Heart right ventricle (tissue), 16 donors: ENCODE measurements at regions not wholly inside any gene's neighbourhood (a gene's known extent, or its start where the extent isn't known, plus 50 kb on each side); places are given as distances from the start of the nearest gene placed in this dataset.

Source experiments
- ATAC-seq, 8 donors: fragments of 200-7000 bp; cut with Tn5 transposase; one replicate each; pipeline ENCODE4 v1.9.1; 2020; ENCODE audit warnings: mild to moderate bottlenecking in 8 of 8, moderate library complexity in 8 of 8, moderate number of reproducible peaks in 1 of 8
- DNase-seq, 2 donors: peaks; one replicate each; pipeline ENCODE4 v3.0.0-alpha.2; 2020
- H3K27ac ChIP-seq, 10 donors: fragments of 200-600 bp; sonication (generic) in 2 of 10; one replicate each; pipeline versions ENCODE4 v1.5.0 to v1.8.0; 2020 to 2022; ENCODE audit warnings: mild to moderate bottlenecking in 3 of 10
- H3K27me3 ChIP-seq, 7 donors: fragments of 200-600 bp; one replicate each; pipeline ENCODE4 v1.8.0; 2021 to 2022; ENCODE audit warnings: mild to moderate bottlenecking in 2 of 7
- H3K36me3 ChIP-seq, 9 donors: fragments of 200-600 bp; sonication (generic) in 1 of 9; one replicate each; pipeline versions ENCODE4 v1.5.0 to v1.8.0; 2020 to 2022; ENCODE audit warnings: mild to moderate bottlenecking in 2 of 9
- H3K4me1 ChIP-seq, 9 donors: fragments of 200-600 bp; sonication (generic) in 1 of 9; one replicate each; pipeline versions ENCODE4 v1.5.0 to v1.8.0; 2020 to 2022; ENCODE audit warnings: mild to moderate bottlenecking in 4 of 9
- H3K4me3 ChIP-seq, 10 donors: fragments of 200-600 bp; sonication (generic) in 2 of 10; one replicate each; pipeline versions ENCODE4 v1.5.0 to v1.8.0; 2020 to 2022; ENCODE audit warnings: mild to moderate bottlenecking in 7 of 10, moderate library complexity in 2 of 10
- H3K9me3 ChIP-seq, 11 donors: fragments of 200-600 bp in 10 of 11; sonication (generic) in 2 of 11; one replicate each; pipeline versions ENCODE4 v1.5.0 to v1.8.0; 2013 to 2022; ENCODE audit warnings: mild to moderate bottlenecking in 2 of 11, control low read depth in 1 of 11, moderate library complexity in 1 of 11
- CTCF ChIP-seq, 9 donors: fragments of 200-600 bp; sonication (generic) in 2 of 9; IDR thresholded peaks; one replicate each; pipeline versions ENCODE4 v1.5.0 to v1.8.0; 2021 to 2022; ENCODE audit warnings: antibody characterized with exemption in 9 of 9, mild to moderate bottlenecking in 5 of 9, moderate library complexity in 1 of 9
- WGBS, 2 donors: extraction: QIAGEN DNeasy Blood & Tissue Kit; methylation state at CpG; one replicate each; pipeline ENCODE4 v1.1.7; 2013; ENCODE audit warnings: inconsistent platforms in 1 of 2; 5-methylcytosine and 5-hydroxymethylcytosine counted together
- intact Hi-C, 10 donors: fragments of 100-400 bp; cut with DNase I; formaldehyde crosslinking; loops; one replicate each; pipeline versions ENCODE4 v1.11.1 to v1.14.2; 2022
- donor health status: Arrhythmogenic right ventricular cardiomyopathy.
- donor health status: ischemic (EF 13 %, LVEDD 7.1; RV severe dilation, severe dysfunction).
- donor health status: healthy with polysubstance abuse.
- donor health status: DM: no; HTN: yes; CAD: no.
- donor health status: DM: no; HTN: no; CAD: no.
- donor health status: ischemic (EF 25% LVEDD 6.9; RV normal size, moderate dysfunction).
- donor health status: ischemic (EF 25% LVEDD 5.7; RV mildly dilated, moderate dysfunction).
- donor health status: healthy.
- donor health status: DM: yes; HTN: yes; CAD: no.
- donor health status: Ischemic cardiomyopathy.
- donor health status: ischemic (EF 35%, LVEDD 5.7; RV mildly dilated, moderate dysfunction).
- donor health status: nonischemic (EF 11% LVEDD 7.7; RV severe dilation, severe dysfunction).
- donor health status: DM: yes; HTN: yes; CAD: no.
- donor health status: PGD.
- donor health status: ischemic (EF 29% LVEDD 5.4; RV normal size, mild dysfunction).
- donor health status: nonischemic (EF 23%, LVEDD 6.1; RV moderate dilation, normal function).

GRCh38 chr9:90986161-90986560 is 184.5 kb downstream of the SYK start:
- H3K4me1 ChIP-seq, result no peaks in the 10 kb centered on the region
- ATAC-seq (no peak), DNase-seq (no peak)
- no peak overlapping the region for H3K27ac ChIP-seq
- H3K4me3 ChIP-seq, result no peak overlapping the region
- H3K9me3 ChIP-seq, result peaks cover 0 to 18% (median 3%) of the 10 kb centered on the region in 11 donors
- TF ChIP-seq CTCF (IDR thresholded peaks at IDR 0.05), result no peak
- no peaks in the 10 kb centered on the region for H3K36me3 ChIP-seq
- 74 to 79% methylated on average over 3 of the region's 3 CpGs for WGBS, 2 donors
- intact Hi-C loops, result no loop called here
- no peaks in the 10 kb centered on the region for H3K27me3 ChIP-seq

- Histone ChIP-seq H3K27ac (no peak overlapping the region), H3K4me3 (no peak overlapping the region), H3K36me3 (no peaks in the 10 kb centered on the region), H3K9me3 (peaks cover 0 to 30% (median 3%) of the 10 kb centered on the region in 11 donors), H3K4me1 (no peaks in the 10 kb centered on the region), H3K27me3 (no peaks in the 10 kb centered on the region)
- 75% methylated on average over 2 of the region's 2 CpGs for WGBS, 2 donors
- ATAC-seq (no peak), DNase-seq (no peak)
- no peak for TF ChIP-seq CTCF (IDR thresholded peaks at IDR 0.05)
- intact Hi-C loops, result no loop called here
Observed at GRCh38 chr9:90987566-90987965, 185.9 kb downstream of the SYK start.

- H3K27me3 ChIP-seq, result no peaks in the 10 kb centered on the region
- intact Hi-C loops, result no loop called here
- no peak for TF ChIP-seq CTCF (IDR thresholded peaks at IDR 0.05)
- H3K4me1 ChIP-seq, result no peaks in the 10 kb centered on the region
- H3K9me3 ChIP-seq, result peaks cover 0 to 30% (median 3%) of the 10 kb centered on the region in 11 donors
- DNase-seq, result no peak
- H3K4me3 ChIP-seq, result no peak overlapping the region
- no peaks in the 10 kb centered on the region for H3K36me3 ChIP-seq
- ATAC-seq, result no peak
- H3K27ac ChIP-seq, result no peak overlapping the region
- 82 to 88% methylated on average over 1 of the region's 1 CpG for WGBS, 2 donors
Observed at GRCh38 chr9:90988318-90988717, 186.7 kb downstream of the SYK start.

DNA sequence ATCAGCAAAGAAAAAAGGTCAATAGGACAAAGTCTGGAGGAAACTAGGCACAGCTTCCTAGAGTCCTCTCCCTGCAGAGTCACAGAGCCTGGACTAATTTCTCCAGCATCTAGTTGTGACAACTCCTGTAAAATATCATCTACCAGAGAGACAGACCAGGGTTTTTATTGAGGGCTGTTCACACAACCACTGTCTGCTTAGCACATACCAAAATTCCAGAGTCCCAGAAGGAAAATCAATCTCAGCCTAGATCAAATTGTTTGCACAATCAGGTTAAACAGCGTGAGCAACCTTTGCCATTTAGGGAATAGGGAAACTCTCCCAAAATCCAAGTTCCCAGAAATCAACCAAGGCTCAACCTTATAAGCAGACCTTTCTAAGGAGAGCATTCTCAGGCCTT is 190.3 kb downstream of the SYK start:
- TF ChIP-seq CTCF (IDR thresholded peaks at IDR 0.05), result no peak
- no peaks in the 10 kb centered on the region for H3K36me3 ChIP-seq
- H3K9me3 ChIP-seq, result peaks cover 0 to 42% (median 3%) of the 10 kb centered on the region in 11 donors
- intact Hi-C loops, result no loop called here
- no peak overlapping the region for H3K27ac ChIP-seq
- H3K4me3 ChIP-seq, result no peak overlapping the region
- DNase-seq (no peak), ATAC-seq (no peak)
- 38 to 78% methylated on average over 1 of the region's 1 CpG for WGBS, 2 donors
- H3K27me3 ChIP-seq, result no peaks in the 10 kb centered on the region
- no peaks in the 10 kb centered on the region for H3K4me1 ChIP-seq
